Natural killer cell (primary cell): ENCODE measurements at regions not wholly inside any gene's neighbourhood (a gene's known extent, or its start where the extent isn't known, plus 50 kb on each side); places are given as distances from the start of the nearest gene placed in this dataset.

Experiments
- ATAC-seq, 3 donors: fragments of 150-1000 bp in 2 of 3; fragments of 200-7000 bp in 1 of 3; cut with Tn5 transposase; 1 replicate in 1 of 3; 2 replicates in 2 of 3; pipeline ENCODE4 v1.10.0; 2021; ENCODE audit warnings: mild to moderate bottlenecking in 2 of 3, moderate library complexity in 2 of 3
- DNase-seq, 2 donors: peaks; one replicate each; pipeline versions ENCODE4 v3.0.0 to v3.0.0-alpha.2; 2013 to 2021; ENCODE audit warnings: mixed read lengths in 1 of 2
- H3K27ac ChIP-seq: one replicate; pipeline ENCODE4 v1.5.1; 2013; ENCODE audit warnings: mild to moderate bottlenecking, low read length
- H3K27me3 ChIP-seq: one replicate; pipeline ENCODE4 v1.6.1; 2013; ENCODE audit warnings: low read length; ENCODE audit not compliant: control insufficient read depth, insufficient read depth
- H3K36me3 ChIP-seq: one replicate; pipeline ENCODE4 v1.6.1; 2013; ENCODE audit warnings: low read length; ENCODE audit not compliant: control insufficient read depth, insufficient read depth
- H3K4me1 ChIP-seq: one replicate; pipeline ENCODE4 v1.6.1; 2013; ENCODE audit warnings: low read length; ENCODE audit not compliant: control insufficient read depth, insufficient read depth
- H3K4me3 ChIP-seq: one replicate; pipeline ENCODE4 v1.5.1; 2013; ENCODE audit warnings: low read length
- H3K9me3 ChIP-seq: one replicate; pipeline ENCODE4 v1.6.1; 2013; ENCODE audit warnings: low read length; ENCODE audit not compliant: control insufficient read depth, insufficient read depth
- H3K27ac Mint-ChIP-seq, 2 donors: one replicate each; pipeline ENCODE4 v1.8.0; 2022; ENCODE audit warnings: mild to moderate bottlenecking in 2 of 2, mixed read lengths in 2 of 2, moderate library complexity in 1 of 2
- H3K27me3 Mint-ChIP-seq, 2 donors: one replicate each; pipeline ENCODE4 v1.8.0; 2022; ENCODE audit warnings: low read depth in 2 of 2, mixed read lengths in 2 of 2
- H3K36me3 Mint-ChIP-seq: one replicate; pipeline ENCODE4 v1.8.0; 2022; ENCODE audit warnings: mixed read lengths
- H3K4me1 Mint-ChIP-seq, 2 donors: one replicate each; pipeline ENCODE4 v1.8.0; 2022; ENCODE audit warnings: mixed read lengths in 2 of 2
- H3K4me3 Mint-ChIP-seq: one replicate; pipeline ENCODE4 v1.8.0; 2022; ENCODE audit warnings: mild to moderate bottlenecking, moderate library complexity, mixed read lengths
- H3K9me3 Mint-ChIP-seq, 2 donors: one replicate each; pipeline ENCODE4 v1.8.0; 2022; ENCODE audit warnings: mixed read lengths in 2 of 2
- WGBS: methylation state at CpG from one replicate; pipeline ENCODE4 v1.1.7; 2013; ENCODE audit warnings: missing lambda C conversion rate; ENCODE audit not compliant: insufficient coverage; 5-methylcytosine and 5-hydroxymethylcytosine counted together
- intact Hi-C: fragments of 100-400 bp; cut with micrococcal nuclease; formaldehyde crosslinking; loops from one replicate; pipeline ENCODE4 v1.14.2; 2022
- TF ChIP-seq, protein P1 (sequence below): fragments of 200-600 bp; IDR thresholded peaks from one replicate; pipeline ENCODE4 v1.8.0; 2022; ENCODE audit warnings: antibody characterized with exemption

DNA sequence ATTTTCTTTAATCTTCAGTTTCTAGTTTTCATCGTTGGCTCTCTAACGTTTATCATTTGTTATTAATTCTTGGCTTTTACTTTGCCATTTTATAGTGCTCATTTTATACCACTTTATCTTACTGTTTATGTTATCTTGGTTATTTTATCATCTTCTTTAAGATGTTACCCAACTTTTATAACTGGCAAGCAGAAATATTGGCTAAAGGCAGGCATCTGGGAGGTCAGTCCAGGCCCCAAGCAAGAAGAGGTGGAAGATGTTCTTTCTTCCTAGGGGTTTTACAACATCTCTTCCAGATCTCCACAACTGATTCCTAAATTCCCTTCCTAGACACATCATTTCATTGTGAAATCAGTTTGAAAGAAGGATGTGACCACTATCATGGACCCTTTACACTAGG, 208.1 kb downstream of the AHR start:
- H3K27ac ChIP-seq, result no peak overlapping the region
- H3K9me3 ChIP-seq, result no peaks in the 10 kb centered on the region
- H3K36me3 Mint-ChIP-seq, result no peaks in the 10 kb centered on the region
- H3K4me3 ChIP-seq, result no peak overlapping the region
- H3K27me3 Mint-ChIP-seq, result no peaks in the 10 kb centered on the region
- no peaks in the 10 kb centered on the region for H3K4me1 Mint-ChIP-seq
- DNase-seq, result no peak
- no peak overlapping the region for H3K4me3 Mint-ChIP-seq
- no peaks in the 10 kb centered on the region for H3K4me1 ChIP-seq
- WGBS, result no CpG with 5 or more reads among the region's 2 CpGs
- no peaks in the 10 kb centered on the region for H3K36me3 ChIP-seq
- TF ChIP-seq, protein P1, sequence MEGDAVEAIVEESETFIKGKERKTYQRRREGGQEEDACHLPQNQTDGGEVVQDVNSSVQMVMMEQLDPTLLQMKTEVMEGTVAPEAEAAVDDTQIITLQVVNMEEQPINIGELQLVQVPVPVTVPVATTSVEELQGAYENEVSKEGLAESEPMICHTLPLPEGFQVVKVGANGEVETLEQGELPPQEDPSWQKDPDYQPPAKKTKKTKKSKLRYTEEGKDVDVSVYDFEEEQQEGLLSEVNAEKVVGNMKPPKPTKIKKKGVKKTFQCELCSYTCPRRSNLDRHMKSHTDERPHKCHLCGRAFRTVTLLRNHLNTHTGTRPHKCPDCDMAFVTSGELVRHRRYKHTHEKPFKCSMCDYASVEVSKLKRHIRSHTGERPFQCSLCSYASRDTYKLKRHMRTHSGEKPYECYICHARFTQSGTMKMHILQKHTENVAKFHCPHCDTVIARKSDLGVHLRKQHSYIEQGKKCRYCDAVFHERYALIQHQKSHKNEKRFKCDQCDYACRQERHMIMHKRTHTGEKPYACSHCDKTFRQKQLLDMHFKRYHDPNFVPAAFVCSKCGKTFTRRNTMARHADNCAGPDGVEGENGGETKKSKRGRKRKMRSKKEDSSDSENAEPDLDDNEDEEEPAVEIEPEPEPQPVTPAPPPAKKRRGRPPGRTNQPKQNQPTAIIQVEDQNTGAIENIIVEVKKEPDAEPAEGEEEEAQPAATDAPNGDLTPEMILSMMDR, result no peak
- H3K9me3 Mint-ChIP-seq, result peaks cover 0 to 3% of the 10 kb centered on the region in 2 donors
- H3K27ac Mint-ChIP-seq, result no peak overlapping the region
- ATAC-seq, result no peak
- no peaks in the 10 kb centered on the region for H3K27me3 ChIP-seq
- intact Hi-C loops, result no loop called here

- no peak for DNase-seq
- Mint-ChIP-seq H3K36me3 (no peaks in the 10 kb centered on the region), H3K4me3 (no peak overlapping the region), H3K27ac (no peak overlapping the region), H3K4me1 (no peaks in the 10 kb centered on the region), H3K9me3 (peaks cover 0 to 3% of the 10 kb centered on the region in 2 donors), H3K27me3 (no peaks in the 10 kb centered on the region)
- no peak overlapping the region for H3K27ac ChIP-seq
- H3K27me3 ChIP-seq, result no peaks in the 10 kb centered on the region
- H3K9me3 ChIP-seq, result no peaks in the 10 kb centered on the region
- H3K4me3 ChIP-seq, result no peak overlapping the region
- ATAC-seq, result no peak
- H3K4me1 ChIP-seq, result no peaks in the 10 kb centered on the region
- intact Hi-C loops, result no loop called here
- 95% methylated on average over 4 of the region's 4 CpGs for WGBS
- no peaks in the 10 kb centered on the region for H3K36me3 ChIP-seq
- TF ChIP-seq, protein P1, result no peak
Observed at GRCh38 chr7:17507717-17508116, 209.3 kb downstream of the AHR start.

GRCh38 chr7:17512181-17512675, 213.8 kb downstream of the AHR start:
- H3K27ac ChIP-seq, result no peak overlapping the region
- no peaks in the 10 kb centered on the region for H3K36me3 Mint-ChIP-seq
- no peak overlapping the region for H3K27ac Mint-ChIP-seq
- intact Hi-C loops, result no loop called here
- H3K4me3 Mint-ChIP-seq, result no peak overlapping the region
- peaks cover 2 to 3% of the 10 kb centered on the region in 2 donors for H3K9me3 Mint-ChIP-seq
- H3K4me3 ChIP-seq, result no peak overlapping the region
- no peaks in the 10 kb centered on the region for H3K9me3 ChIP-seq
- ATAC-seq (no peak), DNase-seq (no peak)
- TF ChIP-seq, protein P1, result no peak
- WGBS, result 94% methylated on average over 2 of the region's 2 CpGs
- no peaks in the 10 kb centered on the region for H3K4me1 ChIP-seq
- peaks cover 0 to 2% of the 10 kb centered on the region in 2 donors for H3K27me3 Mint-ChIP-seq
- H3K27me3 ChIP-seq, result no peaks in the 10 kb centered on the region
- no peaks in the 10 kb centered on the region for H3K4me1 Mint-ChIP-seq
- H3K36me3 ChIP-seq, result no peaks in the 10 kb centered on the region

- no peaks in the 10 kb centered on the region for H3K27me3 ChIP-seq
- intact Hi-C loops, result no loop called here
- peaks cover 0 to 2% of the 10 kb centered on the region in 2 donors for H3K9me3 Mint-ChIP-seq
- WGBS, result 100% methylated on average over 1 of the region's 1 CpG
- no peaks in the 10 kb centered on the region for H3K36me3 Mint-ChIP-seq
- TF ChIP-seq, protein P1, result no peak
- H3K27ac Mint-ChIP-seq, result no peak overlapping the region
- H3K4me1 Mint-ChIP-seq, result no peaks in the 10 kb centered on the region
- DNase-seq (no peak), ATAC-seq (no peak)
- H3K4me1 ChIP-seq, result no peaks in the 10 kb centered on the region
- no peaks in the 10 kb centered on the region for H3K9me3 ChIP-seq
- no peak overlapping the region for H3K4me3 Mint-ChIP-seq
- H3K27me3 Mint-ChIP-seq, result peaks cover 0 to 2% of the 10 kb centered on the region in 2 donors
- H3K4me3 ChIP-seq, result no peak overlapping the region
- no peaks in the 10 kb centered on the region for H3K36me3 ChIP-seq
- no peak overlapping the region for H3K27ac ChIP-seq
Observed at GRCh38 chr7:17516771-17517170, 218.3 kb downstream of the AHR start.
